Fibroblast of skin of right quadriceps (primary cell): ENCODE measurements at regions not wholly inside any gene's neighbourhood (a gene's known extent, or its start where the extent isn't known, plus 50 kb on each side); places are given as distances from the start of the nearest gene placed in this dataset.
"Not testable (repeated sequence)": the region's sequence is repeated elsewhere in the genome, so short reads cannot be mapped to it uniquely, and the experiment has no call there.

ENCODE experiments used
- DNase-seq: peaks from one replicate; pipeline ENCODE4 v3.0.0-alpha.2; 2013

DNA sequence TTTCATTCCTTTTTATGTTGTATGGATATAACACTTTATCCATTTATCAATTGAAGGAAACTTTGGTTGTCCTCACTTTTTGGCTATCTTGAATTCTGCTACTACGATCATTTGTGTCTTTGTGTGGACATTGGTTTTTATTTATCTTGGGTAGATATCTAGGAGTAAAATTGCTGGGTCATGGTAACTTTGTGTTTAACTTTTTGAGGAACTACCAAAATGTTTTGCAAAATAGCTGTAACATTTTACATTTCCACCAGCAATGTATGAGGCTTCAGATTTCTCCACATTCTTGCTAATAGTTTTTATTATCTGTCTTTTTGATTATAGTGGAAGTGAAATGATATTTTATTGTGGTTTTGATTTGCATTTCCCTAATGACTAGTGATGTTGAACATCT, 55.6 kb downstream of the TLNRD1 start:
- DNase-seq = no peak

DNA sequence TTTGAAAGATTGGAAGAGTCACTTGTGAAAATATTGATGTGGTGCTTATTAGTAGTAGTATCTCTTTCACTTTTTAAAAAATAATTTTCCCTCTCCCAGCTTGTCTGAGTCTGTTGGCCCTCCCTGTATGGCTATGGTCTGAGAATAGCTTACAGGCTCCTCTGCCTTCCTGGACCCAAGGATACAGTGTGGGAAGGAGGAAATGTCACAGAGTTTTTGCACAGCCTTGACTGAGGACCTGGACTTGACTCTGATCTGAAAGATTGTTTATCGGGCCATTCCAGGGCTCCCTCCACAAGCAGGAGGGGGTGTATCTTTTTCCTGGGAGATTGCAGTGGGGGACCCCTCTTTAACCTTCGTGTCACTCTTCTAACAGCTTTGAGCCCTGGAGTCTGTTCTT, 59.7 kb downstream of the TLNRD1 start:
- DNase-seq = no peak

DNA sequence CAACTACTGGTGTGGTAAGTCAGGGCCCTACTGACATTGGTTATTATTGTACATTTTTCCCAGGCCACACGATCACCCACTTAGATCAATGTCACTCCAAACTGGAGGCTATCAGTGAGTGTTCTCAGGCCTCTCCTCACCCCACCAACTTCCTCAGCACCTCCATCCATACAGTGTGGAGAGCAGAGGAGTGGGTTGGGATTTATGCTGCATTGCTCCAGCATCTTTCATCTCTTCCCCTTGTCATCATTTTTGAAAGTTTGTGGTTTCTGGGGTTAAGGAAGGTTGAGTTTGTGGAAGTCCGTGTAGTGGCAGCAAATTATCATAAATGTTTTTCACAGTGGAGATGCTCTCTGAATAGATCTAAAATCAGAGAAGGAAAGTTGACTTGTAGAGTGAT, 60.2 kb downstream of the TLNRD1 start:
- DNase-seq = no peak

DNA sequence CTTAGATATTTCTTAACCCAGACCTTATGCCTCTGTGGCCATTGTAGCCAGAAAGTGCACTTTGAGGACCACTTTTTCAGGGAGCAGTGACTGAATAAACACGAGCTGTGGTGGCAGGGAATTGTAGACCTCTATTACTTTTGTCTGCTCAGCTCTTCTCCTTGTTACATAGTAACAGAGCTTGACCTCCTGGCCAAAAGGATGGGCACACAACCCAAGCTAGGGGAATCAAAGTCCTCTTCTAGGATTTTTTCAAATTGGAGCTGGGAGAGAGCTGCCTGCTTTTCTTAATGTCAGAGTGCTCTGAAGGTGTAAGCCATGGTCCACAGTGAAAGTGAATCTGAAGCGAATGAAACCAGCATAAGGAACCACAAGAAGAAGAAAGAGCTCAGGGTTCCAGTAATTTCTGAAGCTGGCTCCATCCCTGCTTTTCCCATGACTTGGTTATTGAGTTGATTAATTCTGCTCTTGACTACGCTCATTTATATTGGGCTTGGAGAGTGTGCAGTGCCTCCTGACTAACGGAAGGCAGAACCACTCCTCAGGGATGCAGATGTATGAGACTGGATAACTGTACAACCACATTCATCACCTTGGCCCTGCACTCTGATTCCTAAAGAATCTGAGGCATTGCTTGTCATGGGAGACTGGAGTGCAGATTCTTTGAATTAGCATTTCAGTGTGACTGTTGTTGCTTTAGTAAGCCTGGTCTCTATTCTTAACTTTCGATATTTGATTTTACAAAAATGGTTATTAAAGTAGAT, 60.9 kb downstream of the TLNRD1 start:
- no peak for DNase-seq

DNA sequence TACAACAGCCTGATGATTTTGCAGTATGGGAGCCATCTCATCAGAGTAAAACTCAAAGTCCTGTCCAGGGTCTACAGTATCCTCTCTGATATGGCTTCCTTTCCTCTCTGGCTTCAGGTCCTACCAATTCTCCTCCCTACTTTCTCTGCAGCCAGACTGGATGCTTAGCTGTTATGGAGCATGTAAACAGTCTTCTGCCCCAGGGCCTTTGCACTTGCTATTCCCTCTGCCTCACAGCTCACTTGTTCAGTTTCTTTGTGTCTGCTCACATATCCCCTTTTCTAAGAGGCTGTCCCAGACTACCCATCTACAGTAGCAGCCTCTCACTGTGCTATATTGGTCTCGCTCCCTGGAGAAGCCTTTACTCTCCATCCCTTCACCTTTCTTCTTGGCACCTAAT, 62.2 kb downstream of the TLNRD1 start:
- DNase-seq = no peak

DNA sequence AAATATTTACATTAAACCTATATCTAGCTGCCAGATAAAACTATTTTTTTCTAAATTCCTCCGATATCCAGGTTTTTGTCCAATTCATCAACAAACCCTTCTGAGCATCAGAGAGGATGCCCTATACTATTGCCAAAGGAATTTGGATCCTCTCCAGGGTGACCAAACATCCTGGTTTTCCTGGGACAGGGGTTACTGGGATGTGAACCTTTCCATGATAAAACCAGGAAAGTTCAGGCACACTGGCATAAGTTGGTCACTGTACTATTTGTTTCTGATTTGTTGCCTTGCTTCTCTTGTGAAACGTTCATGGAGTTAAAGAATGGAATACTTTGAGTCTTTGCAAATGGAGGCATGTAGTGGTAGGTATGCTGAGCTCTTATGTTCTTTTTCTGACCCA, 63.5 kb downstream of the TLNRD1 start:
- no peak for DNase-seq

DNA sequence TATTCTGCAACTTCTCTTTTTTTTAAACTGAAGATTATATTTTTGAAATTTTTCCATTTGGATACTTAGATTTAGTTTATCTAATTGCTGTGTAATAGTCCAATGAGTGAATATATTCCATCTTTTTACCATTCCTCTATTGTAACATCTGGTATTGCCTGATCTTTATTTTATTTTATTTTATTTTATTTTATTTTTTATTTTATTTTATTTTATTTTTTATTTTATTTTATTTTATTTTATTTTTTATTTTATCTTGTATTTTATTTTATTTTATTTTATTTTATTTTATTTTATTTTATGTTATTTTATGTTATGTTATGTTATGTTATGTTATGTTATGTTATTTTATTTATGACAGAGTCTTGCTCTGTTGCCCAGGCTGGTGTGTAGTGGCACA, 66.5 kb upstream of the CFAP161 start:
- DNase-seq = not testable (repeated sequence)

DNA sequence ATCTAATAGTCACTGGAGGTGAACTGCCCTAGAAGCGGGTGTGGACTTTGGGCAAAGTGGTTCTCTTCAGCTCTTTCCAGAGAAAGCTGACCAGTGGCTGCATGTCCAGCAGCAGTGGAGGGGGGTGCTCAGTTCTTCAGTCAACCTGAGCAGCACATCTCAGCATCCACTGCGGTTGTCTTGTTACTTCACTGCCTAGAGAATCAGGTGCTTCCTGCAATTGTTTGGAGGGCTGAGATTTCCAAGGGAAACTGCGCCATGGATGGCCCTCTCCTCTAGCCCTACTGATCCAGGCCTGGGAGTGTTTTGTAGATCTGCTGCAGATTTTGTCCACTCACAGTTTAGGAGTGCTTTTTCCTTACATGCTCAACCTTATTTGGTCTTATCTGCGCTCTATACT, 65.6 kb upstream of the CFAP161 start:
- no peak for DNase-seq

DNA sequence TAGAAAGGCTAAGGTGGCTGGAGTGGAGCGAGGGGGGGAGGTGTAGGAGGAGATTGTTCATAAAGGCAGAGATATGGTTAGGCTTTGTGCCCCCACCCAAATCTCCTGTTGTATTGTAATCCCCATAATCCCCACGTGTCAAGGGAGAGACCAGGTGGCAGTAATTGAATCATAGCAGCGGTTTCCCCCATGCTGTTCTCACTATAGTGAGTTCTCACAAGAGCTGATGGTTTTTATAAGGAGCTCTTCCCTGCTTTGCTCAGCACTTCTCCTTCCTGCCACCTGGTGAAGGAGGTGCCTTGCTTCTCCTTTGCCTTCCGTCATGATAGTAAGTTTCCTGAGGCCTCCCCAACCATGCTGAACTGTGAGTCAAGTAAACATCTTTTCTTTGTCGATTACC, 64.7 kb upstream of the CFAP161 start:
- DNase-seq = no peak

DNA sequence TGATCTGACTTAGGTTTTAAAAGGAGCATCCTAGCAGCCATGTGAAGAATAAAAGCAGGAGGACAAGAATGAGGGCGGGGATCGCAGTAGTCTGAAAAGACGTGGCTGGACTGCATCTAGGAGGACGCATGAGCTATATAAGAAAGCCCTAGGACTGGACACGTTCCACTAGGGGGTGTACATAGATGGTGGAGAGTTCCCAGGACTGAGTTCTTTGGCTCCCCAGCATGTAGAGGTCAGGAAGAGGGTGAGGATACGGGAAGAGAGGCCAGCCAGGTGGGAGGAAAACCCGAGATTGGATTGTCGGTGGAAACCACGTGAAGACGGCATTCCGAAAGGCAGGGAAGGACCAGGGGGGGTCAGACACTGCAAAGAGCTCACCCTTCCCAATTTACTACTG, 64.2 kb upstream of the CFAP161 start:
- DNase-seq = no peak

DNA sequence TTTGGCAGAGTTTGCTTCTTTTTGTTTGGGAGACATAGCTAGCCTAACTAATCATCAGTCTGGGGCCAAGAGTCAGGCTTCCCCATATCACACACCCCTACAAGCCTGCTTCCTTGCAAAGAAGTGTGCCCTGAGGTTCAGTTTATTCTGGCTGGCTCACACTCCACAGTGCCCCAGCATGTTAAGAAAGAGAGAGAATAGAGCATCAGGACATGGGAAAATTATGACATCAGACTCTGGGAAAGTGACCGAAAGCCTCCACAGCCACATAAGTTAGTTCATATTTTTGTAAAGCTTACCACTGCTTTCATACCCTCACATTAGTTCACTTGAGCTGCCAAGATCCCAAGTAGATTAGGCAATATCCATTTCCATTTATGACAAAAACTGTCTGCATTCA, 63.0 kb upstream of the CFAP161 start:
- peak; percentile 49 for DNase-seq

DNA sequence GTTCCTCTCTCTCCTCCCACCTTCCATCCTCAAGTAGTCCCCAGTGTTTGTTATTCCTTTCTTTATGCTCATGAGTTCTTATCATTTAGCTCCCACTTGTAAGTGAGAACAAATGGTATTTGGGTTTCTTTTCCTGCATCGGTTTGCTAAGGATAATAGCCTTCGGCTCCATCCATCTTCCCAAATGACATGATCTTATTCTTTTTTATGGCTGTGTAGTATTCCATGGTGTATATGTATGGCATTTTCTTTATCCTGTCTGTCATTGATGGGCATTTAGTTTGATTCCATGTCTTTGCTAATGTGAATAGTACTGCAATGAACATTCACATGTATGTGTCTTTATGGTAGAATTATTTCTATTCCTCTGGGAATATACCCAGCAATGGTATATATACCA, 62.4 kb upstream of the CFAP161 start:
- DNase-seq = no peak

DNA sequence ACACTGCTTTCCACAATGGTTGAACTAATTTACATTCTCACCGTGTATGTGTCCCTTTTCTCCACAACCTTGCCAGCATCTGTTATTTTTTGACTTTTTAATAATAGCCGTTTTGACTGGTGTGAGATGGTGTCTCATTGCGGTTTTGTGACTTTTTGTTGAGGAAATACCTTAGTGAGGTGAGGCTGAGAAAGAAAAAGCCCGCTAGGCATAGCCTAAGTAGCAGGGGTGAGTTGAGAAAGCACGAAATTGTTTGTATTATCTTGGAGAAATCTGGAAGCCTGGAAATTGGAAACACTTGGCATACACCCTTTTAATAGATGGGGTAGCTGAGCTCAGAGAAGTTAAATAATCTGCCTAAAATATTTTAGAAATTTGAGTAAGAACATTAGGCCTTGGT, 61.5 kb upstream of the CFAP161 start:
- no peak for DNase-seq

DNA sequence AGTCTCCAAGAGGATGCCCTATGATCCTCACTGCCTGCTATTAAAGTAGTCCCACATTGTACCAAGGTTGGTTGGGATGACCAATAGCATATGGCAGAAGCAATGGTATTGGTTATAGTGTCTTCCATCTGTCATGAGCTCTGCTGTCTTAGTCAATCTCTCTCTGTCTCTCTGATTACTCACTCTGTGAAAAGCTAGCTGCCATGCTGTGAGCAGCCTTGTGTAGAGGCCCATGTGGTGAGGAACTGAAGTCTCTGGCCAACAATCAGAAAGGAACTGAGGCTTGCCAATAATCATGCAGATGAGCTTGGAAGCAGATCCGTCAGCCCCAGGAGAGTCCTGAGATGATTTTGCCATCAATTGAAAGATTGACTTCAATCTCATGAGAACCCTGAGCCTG, 60.3 kb upstream of the CFAP161 start:
- no peak for DNase-seq

DNA sequence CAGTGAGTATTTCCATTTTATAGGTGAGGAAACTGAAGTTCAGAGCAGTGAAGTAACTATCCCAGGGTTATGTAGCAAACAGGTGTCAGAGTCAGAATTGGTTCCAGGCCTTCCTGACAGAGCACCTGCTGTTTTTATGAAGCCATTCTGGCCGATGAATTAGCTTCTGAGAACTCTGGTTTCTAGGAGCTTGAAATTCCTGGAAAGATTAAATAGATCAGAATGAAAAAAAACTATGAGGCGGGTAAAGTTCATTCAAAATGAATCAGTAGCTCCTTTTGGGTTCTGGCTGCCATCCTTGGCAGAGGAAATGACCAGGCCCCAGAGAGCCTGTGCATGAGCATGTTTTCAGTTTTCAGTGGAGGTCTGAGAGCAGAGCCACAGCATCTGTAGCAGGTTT, 59.3 kb upstream of the CFAP161 start:
- no peak for DNase-seq

DNA sequence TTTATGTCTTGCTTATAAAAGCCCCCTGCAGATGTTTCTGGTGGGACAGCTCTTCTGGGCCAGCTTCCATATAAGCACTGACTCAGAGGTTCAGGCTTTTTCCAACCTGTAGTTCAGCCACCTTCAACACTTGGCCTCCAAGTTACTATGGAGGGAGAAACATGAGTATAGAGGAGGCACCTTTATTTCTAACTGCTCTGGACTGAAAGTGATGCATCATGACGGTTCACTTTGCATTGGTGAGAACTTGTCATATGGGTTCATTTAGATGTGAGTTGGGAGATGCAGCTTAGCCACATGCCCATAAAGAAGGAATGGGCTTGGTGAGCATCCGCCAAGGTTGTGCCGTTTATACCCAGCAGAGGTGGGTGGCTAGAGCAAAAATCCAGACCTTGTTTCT, 58.8 kb upstream of the CFAP161 start:
- DNase-seq = no peak

DNA sequence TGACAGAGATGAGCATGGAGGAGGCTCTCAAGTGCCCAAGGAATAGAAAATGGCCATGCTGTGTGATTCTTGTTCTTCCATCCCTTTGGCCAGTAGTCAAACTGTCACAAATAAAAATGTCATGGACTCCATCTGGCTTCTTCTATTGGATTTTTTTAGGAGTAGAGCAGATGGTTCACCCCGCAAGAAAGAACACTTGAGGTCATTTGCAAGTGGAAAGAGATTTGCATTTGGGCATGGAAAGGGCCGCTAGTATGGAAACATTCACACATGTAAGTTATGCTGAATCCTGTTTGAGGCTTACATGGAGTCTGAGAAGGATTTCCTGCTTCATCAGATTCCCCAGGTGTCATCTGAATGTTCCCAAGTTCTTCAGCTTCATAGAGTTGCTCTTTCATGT, 53.1 kb upstream of the CFAP161 start:
- no peak for DNase-seq

DNA sequence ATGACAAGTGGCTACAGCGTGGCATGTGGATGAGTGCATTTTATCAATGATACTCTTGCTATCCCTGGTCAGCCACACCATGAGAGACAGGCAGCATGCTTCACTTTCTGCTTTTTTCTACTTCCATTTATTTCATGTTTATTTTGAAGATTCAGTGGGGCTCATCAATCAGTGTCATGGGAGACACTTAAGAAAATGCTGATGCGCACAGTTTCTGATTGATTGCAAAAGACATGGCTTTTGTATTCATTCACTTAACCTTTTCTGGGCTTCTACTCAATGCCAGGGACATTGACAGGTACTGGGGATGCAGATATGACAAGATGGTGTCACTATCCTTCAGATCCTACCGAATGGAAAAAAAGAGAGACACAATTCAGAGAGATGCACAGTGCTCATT, 50.9 kb upstream of the CFAP161 start:
- no peak for DNase-seq
